NCI-H1417 treated with DMSO at 0.1 percent for 48 hours (cell line): ENCODE measurements at regions not wholly inside any gene's neighbourhood (a gene's known extent, or its start where the extent isn't known, plus 50 kb on each side); places are given as distances from the start of the nearest gene placed in this dataset.
"Not testable (repeated sequence)": the region's sequence is repeated elsewhere in the genome, so short reads cannot be mapped to it uniquely, and the experiment has no call there.

Experiments
- DNase-seq: peaks from one replicate; lab custom pipeline; 2025; lab: John Stamatoyannopoulos, UW

DNA sequence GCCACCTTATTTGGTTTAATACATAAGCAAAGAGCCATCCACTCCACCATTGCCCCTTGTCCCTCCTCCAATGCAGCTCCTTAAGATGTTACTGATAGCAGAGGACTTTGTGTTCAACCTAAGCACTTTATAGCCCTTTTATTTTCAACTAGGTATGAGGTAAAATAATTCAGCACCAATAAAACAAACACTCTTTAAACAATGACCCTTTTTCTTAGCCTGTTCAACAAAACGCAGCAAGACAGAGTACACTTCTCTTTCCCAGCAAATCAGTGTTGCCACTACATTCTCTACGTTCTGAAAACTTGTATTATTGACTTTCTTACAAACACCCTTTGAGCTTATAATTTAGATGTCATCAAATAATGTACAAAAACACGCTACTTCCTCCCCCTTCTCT lies 104.0 kb upstream of the IGLL5 start:
- no peak for DNase-seq

GRCh38 chr22:22784249-22785039 lies 103.2 kb upstream of the IGLL5 start:
- no peak for DNase-seq

DNA sequence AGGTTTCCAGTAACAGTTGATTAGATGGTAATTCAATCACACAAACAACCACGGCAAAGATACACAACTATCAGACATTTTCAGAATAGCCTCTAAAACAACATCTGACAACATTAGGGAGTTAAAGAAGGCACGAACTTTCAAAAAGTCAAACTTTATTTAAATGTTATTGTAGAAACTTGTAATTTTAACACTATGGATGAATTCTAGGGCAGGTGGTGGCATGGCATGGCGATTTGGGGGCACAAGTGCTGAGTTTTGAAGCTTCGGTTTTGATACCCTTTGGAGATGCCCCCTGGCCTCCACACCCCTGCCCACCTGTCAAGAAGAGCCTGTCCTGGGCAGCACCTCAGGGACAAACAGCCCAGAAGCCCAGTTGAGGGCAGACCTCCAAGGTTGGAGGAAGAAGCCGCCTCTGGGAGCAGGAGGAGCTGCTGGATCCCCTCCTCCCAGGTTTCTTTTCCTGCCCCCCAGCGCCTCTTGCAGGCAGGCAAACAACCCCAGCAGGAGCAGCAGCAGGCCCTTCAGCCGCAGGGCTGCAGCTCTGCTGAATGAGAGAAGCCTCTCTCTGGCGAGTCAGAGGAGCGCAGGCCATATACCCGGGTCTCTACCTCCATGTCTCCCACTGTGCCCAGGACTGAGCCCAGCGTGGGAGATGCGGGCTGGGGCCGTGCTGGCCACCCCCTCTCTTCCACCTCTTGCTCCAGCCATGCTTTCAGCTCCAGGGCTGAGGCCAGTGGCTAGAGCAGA lies 102.1 kb upstream of the IGLL5 start:
- DNase-seq = no peak

DNA sequence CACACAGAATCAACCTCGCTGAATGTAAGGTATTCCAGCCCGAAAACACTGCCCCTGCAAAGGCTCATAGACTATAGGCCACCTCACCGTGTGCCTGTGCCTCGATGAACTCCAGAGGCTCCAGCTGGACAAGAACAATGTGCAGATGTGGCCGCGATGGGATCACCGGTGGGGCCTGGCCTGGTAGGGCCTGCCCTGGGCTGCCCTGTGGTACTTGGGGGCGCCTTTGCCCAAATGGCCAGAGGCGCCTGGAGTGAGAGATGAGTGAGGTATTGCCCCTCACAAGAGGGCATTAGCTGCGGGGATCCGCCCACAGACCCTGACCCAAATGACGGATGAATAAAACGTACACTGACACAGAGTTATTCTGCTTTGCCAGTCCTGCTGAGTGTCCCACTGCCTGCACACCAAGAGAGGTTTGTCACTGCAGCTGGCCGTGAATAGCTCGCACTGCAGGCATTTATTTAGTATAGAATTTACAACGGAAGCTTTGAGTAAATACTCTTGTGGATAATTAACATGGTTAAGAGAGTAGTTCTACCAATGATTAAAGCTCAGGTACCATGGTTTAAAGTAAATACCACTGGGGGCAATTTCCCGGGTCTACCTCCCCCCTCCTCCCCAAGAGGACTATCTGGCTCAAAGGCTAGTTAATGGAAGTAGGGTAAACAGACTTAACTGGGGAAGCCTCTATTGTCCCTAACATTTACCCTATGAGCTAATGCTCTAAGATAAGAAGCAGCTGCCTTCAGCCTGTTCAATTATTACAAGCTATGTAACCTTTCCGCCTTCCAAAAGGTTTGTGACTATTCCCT lies 101.1 kb upstream of the IGLL5 start:
- DNase-seq = peak; percentile 36

DNA sequence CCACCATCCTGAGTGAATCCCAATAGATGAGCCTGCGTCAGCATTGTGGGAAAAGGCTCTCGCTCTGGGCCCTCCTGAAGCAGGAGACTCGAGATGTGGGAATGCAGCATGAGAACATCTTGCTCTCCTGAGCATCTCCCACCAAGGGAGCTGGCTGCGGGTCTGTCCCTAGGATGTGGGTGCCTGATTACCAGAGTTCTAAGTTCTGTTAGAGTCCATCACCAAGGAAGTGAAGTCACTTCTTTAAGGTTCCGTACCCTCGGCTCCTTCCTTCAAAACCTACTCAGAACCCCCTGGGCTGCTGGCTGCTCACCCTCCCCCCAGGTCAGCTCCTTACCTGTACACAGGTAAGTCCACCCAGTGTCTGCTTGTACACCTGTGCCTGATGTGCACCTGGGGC lies 100.5 kb upstream of the IGLL5 start:
- no peak for DNase-seq

DNA sequence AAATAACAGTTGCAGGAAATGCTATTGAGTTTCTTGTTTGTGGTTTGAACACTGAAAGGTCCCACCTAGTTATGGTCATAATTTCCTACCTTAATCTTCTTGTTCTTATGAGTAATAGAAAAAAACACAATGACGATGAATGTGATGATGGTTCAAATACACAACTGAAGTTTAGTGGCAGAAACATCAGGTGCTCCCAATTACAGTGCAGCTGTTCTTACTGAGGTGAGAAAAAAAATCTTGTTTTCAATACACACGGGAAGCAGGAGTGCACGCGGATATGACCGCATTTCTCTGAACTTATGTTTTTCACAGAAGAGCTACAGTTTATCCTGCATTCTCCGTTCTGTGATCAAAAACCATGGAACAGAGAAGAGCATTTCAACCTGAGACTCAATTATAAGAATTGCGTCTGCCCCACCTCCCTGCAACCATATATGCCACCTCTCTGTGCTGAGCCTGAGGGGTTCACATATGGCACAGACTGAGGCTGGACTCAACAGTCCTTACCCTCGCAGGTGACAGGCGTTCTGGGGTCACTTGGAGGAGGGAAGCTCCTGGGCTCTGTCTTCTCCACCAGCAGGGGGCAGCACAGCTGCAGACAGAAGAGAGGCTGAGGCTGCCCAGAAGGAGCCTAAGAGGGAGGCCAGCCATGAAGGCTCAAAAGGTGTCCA lies 99.7 kb upstream of the IGLL5 start:
- no peak for DNase-seq

- no peak for DNase-seq
Observed at GRCh38 chr22:22788460-22789037, 99.1 kb upstream of the IGLL5 start.

DNA sequence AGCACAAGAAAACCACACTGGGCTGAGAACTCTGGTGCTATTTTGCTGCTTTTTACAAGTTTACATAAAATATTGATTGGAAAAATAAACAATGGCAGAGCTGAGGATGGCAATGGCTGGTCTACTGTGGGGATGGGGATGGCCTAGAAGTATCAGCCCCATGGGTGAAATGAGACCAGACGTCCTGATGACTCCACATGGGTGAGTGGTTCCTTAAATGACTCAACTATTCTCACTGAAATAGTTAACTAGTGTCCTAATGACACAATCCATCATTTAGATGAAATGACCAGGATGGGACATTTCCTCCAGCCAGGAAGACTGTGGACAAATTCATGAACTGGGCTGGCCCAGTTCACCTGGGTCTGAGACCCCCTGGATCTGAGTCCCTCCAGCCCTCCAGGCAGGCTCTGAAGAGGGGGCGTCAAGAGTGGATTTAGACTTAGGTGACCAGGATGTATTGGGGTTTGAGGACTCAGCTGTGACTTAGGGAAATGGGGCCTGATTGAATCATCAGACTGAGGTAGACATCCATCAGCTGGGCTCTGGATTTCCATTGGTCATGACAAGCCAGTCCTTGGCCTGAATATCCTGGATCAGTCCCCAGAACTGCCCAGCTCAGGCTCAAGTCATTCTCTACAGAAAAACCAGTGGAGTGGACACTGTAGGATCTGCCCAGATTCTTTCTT lies 98.2 kb upstream of the IGLL5 start:
- DNase-seq = no peak

- DNase-seq = no peak
Observed at GRCh38 chr22:22789922-22790845, 97.4 kb upstream of the IGLL5 start.

DNA sequence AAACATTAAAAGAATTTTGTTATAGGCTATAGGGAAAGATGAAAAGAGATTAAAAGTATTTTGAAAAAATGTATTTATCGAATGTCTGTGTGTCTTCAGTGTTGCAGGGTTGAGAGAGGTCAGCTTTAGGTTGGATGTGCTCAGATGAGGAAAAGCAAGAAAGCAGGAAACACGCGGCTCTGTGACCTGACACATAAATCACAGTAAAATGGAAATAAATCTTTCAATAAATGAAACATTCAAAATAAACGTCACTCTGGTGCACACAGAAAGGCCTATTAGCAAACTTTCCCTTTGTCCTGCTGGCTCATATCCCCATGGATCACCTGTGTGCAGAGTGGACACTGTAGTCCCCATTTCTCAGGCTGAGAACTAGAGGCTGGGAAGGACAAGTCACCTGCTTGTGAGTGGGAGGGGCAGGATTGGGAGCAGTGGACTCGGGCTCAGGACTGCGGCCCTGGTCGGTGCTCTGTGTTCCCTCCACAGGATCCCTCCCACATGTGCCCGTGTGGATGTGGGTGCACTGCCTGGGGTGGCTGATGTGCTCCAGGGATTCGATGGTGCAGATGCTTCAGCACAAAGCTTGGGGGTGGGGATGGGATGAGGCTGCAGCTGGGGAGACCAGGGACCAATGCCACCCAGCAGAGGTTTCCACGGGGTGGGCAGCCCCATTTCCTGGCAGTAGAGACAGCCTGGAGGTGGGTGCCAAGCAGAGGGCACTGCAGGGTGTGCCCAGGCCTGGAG lies 96.0 kb upstream of the IGLL5 start:
- DNase-seq = no peak

GRCh38 chr22:22792205-22792786 lies 95.3 kb upstream of the IGLL5 start:
- not testable (repeated sequence) for DNase-seq

GRCh38 chr22:22795639-22796038 lies 92.0 kb upstream of the IGLL5 start:
- not testable (repeated sequence) for DNase-seq

DNA sequence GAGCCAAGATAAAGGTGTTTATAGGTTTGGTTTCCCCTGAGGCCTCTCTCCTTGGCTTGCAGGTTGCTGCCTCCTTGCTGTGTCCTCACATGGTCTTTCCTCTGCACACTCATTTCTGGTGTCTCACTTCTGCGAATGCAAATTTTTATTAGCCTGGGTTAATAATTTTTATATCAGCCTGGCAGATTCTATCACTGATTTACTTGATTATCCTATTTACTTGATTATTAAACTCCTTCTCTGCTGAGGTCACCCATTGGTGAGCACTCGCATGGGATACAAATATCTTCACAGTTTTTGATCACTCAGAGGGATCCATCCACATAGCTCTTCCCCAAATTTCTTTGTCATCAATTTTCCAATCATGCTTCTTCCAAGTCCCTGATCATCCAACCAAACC lies 90.9 kb upstream of the IGLL5 start:
- DNase-seq = no peak

DNA sequence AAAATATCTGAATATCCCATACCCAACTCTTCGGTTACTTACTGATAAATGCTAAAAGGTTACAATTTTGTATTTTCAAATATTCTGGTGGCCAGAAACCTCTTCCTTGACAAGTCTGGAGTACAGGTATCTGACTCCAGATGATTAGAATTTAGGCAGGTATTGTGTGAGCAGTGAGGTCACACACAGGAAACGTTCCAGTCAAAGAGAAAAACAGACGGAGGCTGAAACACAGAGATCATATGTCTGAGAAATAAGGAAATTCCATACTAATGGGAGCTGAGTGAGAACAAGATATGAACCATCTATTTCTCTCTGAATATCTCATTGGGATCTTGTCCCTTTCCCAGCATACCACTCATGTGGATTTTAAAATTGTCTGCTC lies 89.4 kb upstream of the IGLL5 start:
- no peak for DNase-seq

GRCh38 chr22:22798716-22799115 lies 88.9 kb upstream of the IGLL5 start:
- no peak for DNase-seq

DNA sequence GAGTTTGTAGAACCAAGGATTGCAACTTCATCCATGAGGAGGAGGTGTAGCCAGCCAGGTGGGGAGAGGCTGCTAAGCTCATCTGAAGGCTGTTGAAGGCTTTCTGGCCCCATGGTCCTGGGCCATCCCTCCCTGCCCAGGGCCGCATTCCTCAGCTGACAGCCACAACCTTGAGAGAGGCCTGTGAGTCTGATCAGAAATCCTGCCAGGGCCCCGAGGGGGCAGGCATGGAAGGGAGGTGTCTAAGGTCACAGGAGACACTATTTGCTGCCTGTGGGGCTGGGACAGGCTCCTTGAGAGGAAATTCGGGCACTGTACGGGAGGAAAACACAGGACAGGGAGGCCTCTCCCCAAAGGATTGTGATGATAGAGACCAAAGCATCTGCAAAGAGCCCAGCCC lies 88.1 kb upstream of the IGLL5 start:
- DNase-seq = no peak

GRCh38 chr22:22800716-22801115 lies 86.9 kb upstream of the IGLL5 start:
- no peak for DNase-seq

DNA sequence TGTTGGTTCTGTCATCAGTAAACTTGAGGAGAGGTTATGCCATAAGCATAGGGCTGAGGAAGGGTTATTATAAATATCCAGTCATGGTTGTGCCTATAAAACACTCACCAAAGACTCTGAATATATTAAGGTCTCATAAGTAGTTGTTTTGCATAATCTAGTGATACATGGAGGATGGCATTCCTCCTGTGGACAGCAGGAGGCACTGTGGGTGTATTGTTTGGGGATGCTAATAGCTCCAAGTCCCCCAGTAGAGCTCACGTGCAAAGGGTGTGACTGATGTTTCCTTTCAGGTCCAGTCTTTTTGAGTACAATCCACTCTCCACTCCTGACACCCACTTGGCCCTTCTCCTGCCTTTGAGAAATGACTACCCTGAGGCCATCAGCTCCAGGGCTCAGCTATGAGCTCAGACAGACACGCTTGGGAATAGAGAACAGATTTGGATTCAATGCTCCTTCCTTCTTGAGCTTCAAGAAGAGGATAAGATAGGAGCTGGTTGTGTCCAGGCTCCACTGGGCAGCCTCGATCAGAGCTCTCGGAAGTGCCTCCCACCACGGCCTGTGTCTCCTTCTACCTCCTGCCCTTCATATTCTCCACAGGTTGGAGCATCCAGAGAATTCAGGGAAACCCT lies 85.2 kb upstream of the IGLL5 start:
- no peak for DNase-seq
